ENCODE measurements at regions not wholly inside any gene's neighbourhood (a gene's known extent, or its start where the extent isn't known, plus 50 kb on each side); places are given as distances from the start of the nearest gene placed in this dataset.
"Not testable (repeated sequence)": the region's sequence is repeated elsewhere in the genome, so short reads cannot be mapped to it uniquely, and the experiment has no call there.

DNA sequence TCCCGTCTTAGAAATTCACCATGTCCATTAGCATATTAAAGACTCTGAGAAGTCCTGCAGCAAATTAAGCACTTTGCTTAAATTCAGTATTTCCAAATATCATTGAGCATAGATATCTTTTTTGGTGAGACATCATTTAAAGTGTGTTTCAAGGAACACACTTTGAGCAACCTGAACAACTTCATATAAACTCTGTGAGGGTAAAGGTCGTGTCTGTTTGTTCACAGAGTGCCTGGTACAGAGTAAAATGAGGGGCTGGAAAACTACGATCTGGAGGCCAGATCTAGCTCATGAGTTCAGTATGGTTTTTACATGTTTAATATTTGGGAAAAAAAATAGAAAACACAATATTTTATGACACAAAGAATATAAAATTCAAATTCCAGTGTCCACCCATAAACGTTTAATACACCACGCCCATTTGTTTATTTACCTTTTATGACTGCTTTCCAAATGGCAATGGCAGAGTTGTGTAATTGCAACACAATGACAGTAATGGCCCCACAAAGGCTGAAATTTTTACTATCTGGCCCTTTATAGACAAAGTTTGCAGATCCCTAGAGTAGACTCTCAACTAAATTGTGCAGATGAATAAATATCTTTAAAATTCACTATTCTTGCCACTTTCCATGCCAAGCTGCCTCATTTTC lies 67.4 kb downstream of the SNTN start:
- FAIRE-seq = no peak

DNA sequence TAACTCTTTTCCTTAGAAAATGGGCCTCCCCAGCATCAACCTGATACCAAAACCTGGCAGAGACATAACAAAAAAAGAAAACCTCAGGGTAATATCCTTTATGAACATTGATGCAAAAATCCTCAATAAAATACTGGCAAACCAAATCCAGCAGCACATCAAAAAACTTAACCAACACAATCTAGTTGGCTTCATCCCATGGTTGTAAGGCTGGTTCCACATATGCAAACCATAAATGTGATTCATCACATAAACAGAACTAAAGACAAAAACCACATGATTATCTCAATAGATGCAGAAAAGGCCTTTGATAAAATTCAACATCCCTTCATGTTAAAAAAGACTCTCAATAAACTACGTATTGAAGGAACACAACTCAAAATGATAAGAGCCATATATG lies 68.5 kb downstream of the SNTN start:
- FAIRE-seq = not testable (repeated sequence)

DNA sequence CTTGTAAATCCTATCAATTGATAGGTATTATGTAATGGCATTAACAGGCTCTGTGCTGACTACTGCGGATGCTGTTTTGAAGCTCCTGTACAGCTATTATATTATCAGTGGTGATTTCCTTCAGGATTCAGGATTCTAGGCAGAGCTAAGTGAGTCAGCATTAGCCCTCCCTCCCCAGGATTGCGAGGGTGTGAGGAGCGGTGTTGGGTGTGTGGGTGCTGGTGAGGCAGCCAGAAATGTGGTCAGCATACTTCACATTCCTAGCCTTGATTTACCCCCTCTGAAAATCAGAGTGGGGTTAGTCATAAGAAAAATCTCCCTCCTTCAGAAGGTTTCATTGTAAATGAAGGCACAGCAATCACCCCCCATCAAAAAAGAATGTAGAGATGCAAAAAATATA lies 72.5 kb downstream of the SNTN start:
- FAIRE-seq = no peak

DNA sequence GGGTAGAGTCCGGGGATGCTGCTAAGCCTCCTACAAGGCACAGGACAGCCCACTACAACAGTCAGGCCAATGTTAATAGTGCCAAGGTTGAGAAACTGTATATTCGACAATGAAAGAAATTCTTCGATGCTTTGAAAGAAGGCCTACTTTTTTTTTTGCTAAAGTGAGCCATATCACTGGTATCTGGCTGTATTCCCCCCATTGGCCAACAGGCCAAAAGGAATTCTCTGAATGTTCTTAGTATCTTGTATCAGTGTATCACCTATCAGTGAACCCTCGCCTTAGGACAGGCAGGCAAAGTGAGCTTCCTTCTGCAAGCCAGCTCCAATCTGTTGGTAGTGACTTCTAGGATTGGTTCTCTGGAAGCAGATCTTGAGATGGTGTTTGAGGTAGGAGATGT lies 74.2 kb downstream of the SNTN start:
- FAIRE-seq = no peak

DNA sequence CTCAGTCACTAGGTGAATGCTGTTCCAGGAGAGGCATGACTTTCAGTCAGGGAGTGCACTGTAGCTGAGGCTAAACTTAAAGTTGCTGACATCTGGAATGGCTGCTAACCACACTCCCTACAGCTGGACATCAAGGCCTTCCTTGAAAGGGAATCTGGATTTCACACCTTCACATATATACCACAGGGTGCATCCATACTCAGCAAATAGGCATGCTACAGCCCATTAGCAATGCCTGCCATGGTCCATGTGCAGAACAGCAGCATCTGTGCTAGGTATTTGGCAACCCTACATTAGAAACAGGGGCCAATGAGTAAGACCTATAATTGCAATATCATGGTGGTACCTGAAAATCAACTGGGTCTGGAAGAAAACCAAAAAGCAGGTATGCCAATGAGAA lies 74.8 kb downstream of the SNTN start:
- no peak for FAIRE-seq

DNA sequence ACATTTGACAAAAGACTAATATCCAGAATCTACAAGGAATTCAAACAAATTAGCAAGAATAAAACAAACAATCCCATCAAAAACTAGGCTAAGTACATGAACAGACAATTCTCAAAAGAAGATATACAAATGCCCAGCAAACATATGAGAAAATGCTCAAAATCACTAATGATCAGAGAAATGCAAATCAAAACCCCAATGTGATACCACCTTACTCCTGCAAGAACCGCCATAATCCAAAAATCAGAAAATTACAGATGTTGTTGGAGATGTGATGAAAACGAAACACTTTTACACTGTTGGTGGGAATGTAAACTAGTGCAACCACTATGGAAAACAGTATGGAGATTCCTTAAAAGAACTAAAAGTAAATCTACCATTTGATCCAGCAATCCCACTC lies 79.4 kb downstream of the SNTN start:
- FAIRE-seq = no peak

DNA sequence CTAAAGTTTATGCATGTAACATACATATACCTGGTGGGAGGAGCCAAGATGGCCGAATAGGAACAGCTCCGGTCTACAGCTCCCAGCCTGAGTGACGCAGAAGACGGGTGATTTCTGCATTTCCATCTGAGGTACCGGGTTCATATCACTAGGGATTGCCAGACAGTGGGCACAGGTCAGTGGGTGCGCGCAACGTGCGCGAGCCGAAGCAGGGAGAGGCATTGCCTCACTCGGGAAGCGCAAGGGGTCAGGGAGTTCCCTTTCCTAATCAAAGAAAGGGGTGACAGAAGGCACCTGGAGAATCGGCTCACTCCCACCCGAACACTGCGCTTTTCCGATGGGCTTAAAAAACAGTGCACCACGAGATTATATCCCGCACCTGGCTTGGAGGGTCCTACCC lies 80.8 kb downstream of the SNTN start:
- FAIRE-seq = not testable (repeated sequence)

DNA sequence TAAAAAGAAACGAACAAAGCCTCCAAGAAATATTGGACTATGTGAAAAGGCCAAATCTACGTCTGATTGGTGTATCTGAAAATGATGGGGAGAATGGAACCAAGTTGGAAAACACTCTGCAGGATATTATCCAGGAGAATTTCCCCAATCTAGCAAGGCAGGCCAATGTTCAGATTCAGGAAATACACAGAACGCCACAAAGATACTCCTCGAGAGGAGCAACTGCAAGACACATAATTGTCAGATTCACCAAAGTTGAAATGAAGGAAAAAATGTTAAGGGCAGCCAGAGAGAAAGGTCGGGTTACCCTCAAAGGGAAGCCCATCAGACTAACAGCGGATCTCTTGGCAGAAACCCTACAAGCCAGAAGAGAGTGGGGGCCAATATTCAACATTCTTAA lies 82.2 kb downstream of the SNTN start:
- not testable (repeated sequence) for FAIRE-seq

DNA sequence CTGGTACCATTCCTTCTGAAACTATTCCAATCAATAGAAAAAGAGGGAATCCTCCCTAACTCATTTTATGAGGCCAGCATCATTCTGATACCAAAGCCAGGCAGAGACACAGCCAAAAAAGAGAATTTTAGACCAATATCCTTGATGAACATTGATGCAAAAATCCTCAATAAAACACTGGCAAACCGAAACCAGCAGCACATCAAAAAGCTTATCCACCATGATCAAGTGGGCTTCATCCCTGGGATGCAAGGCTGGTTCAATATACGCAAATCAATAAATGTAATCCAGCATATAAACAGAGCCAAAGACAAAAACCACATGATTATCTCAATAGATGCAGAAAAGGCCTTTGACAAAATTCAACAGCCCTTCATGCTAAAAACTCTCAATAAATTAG lies 82.3 kb upstream of the C3orf49 start:
- not testable (repeated sequence) for FAIRE-seq

DNA sequence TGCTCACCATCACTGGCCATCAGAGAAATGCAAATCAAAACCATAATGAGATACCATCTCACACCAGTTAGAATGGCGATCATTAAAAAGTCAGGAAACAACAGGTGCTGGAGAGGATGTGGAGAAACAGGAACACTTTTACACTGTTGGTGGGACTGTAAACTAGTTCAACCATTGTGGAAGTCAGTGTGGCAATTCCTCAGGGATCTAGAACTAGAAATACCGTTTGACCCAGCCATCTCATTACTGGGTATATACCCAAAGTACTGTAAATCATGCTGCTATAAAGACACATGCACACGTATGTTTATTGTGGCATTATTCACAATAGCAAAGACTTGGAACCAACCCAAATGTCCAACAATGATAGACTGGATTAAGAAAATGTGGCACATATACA lies 80.5 kb upstream of the C3orf49 start:
- FAIRE-seq = not testable (repeated sequence)

DNA sequence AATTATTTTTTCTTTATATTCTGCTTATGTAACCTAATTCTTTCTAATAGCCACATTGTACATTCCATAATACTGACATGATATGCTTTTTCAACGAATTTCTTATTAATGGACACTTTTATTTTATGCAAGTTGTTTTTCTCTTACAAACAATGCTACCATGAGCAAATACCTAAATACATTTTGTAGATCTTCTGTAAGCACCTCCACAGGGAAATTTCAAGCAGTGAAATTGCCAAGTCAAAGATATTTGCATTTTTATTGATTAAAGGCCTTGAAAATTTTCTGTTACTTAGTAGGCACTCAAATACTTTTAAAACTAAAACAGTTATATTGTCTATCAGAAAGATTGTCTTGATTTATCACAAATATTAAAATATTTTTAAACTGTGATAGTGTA lies 79.6 kb upstream of the C3orf49 start:
- FAIRE-seq = peak; percentile 43

DNA sequence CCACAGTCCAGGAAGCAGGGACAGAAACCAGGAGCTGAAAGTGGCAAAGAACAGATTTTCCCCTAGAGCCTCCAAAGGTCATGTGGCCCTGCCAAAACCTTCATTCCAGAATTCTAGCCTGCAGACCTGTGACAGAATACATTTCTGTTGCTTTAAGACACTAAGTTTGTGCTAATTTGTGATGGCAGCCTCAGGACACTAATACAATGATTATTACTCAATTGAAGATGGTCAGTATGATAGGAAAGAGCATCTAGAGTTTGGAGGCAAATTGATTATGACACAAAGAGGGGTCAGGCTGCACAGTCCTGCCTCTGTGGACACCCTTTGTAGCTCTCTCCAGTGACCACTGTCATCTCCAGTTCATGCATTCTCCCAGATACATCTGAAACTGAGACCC lies 79.0 kb upstream of the C3orf49 start:
- FAIRE-seq = no peak

DNA sequence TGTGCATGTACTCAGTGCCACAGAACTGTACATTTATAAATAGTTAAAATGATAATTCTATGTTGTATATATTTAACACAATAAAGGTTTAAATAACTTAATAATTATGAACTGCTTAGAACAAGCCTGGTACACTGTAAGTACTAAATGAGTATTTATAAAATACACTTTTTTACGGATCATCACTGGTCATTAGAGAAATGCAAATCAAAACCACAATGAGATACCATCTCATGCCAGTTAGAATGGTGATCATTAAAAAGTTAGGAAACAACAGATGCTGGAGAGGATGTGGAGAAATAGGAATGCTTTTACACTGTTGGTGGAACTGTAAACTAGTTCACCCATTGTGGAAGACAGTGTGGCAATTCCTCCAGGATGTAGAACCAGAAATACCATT lies 74.4 kb upstream of the C3orf49 start:
- FAIRE-seq = not testable (repeated sequence)

DNA sequence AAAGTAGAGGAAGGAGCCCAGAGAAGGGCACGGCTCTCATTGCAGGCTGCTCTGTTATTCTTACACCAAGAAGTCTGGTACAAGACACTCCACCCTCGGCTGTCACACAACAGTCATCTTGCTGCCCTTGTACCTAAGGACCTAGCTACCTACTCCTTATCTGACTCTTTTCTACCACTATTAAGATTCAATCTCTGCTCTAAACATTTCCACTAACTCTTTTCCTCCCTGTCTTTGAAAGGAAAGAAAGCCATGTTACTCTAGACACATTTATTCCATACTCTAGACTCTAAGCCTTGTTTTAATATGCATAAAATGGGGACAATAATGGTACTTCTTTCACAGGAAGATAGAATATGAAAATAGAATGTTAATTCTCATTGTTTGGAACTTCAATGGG lies 73.3 kb upstream of the C3orf49 start:
- FAIRE-seq = no peak

DNA sequence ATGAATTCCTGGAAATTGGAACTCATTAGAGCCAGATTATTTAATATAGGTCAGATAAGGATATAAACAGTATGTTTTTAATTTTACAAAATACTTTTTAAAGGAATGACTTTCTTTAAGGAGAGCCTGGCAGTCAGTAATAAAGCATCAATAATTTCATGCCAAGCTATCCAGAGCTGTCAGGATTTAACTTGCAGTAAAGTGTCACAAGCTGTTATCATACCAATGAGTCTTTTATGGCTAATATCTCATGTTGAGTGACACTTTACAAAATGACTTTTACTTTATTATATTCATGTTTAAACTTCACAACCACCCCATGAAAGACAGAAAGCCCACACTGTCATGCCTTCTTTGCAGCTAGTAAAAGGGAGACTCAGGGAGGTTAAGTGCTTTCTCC lies 72.9 kb upstream of the C3orf49 start:
- no peak for FAIRE-seq

DNA sequence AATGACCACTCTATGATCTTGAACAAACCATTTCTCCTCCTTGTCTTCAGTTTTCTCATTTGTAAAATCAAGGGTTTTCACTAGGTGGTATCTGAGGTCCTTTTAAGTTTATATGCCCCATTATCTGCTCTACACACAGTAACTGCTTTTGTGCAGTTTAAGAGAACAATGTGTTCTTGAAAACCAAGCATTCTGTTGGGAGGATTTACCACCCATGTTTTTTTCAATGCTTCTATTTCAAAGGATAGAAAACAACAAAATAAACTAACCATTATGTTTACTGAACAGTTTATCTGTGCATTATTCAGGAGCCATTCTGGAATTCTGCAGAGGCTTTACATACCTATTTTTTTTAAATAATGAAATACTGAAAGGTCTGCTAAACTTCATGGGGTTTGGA lies 67.6 kb upstream of the C3orf49 start:
- no peak for FAIRE-seq

DNA sequence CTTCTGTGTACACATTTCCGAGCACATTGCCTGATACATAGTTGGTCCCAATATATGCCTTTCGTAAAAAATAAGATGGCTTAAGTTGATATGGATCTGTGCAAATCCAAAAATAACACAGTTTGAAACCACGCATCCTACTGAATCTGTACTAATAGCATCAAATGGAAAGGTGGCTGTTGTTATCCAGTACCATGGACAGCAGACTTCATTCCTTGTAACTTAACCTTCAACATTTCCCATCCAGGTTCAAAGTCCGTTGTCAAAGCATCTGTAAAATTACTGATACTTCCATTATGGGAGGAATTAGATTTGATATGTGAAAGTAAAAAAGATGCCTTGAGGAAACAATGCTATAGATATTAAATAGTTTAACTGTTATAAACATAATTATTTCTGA lies 65.5 kb upstream of the C3orf49 start:
- no peak for FAIRE-seq

DNA sequence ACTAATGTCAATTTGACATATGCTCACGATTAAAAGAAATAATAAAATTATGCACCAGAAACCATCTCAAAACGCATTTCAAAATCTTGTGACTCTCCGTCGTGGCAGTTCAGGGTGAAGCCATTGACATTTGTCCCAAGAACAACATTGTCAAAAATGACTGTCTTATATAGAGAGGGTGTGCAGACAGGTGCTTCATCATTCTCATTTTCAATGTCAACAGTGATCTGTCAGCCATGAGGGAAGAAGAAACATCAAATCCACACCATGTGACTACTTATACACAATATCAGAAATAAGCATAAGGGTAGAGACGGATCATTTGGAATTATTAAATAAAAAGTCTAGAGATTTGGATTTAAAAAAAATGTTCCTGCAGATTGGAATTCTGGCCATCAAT lies 65.1 kb upstream of the C3orf49 start:
- no peak for FAIRE-seq

DNA sequence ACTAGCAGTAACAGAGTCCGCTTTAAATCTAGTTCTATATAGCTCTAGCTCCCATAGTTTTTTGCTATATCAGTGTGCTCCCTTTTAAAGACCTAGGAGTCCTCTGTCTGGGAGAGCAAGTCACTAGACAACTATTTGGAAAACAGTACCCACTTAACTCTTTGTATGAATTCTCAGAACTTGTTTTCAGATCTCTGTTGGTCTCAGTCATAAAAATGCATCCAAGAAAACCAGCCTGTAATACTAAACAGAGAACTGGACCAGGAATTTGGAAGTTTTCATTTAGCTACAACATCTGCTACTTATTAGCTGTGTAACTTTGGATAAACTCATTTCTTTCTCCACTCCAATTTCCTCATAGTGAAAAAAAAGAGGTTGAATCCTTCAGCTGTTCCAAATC lies 56.9 kb upstream of the C3orf49 start:
- FAIRE-seq = no peak

DNA sequence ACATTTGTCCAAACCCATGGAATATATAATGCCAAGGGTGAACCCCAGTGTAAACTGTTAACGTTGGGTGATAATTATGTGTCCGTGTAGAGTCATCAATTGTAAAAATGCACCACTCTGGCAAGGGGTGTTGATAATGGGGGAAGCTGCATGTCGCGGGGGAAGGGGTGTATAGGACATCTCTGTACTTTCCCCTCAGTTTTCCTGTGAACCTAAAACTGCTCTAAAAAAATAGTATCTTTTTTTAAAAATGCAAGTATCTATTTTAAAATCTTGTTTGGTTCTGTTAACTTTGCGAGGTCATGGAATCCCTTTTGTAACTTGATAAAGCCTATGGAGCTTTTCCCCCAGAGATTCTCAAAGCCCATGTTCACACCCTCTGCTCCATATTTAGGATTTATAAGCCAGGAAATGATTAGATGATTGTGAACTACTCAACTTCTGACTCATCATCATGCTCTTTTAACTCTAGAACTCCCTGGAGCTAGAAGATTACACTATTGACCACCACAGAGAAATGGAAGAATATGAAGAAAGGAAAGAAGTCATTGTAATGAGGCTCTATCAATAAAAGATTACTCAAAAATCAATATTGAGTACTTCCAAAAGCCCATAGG lies 56.1 kb upstream of the C3orf49 start:
- no peak for FAIRE-seq

DNA sequence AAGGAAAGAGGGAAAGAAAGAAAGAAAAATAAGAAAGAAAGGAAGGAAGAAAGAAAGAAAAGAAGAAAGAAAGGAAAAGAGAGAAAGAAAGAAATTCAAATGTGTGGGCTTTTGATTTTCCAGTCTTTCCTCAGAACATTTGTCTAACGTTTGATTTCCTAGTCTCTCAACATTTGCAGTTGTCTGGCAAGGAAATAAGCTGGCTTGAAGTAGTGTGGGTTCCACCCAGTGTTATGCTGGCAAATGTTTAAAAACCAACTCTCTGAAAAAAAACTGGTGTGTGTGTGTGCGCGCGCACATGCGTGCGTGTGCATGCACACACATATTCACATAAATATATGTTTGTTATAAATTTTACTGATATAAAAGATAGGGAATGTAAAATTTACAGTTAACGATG lies 54.6 kb upstream of the C3orf49 start:
- no peak for FAIRE-seq

DNA sequence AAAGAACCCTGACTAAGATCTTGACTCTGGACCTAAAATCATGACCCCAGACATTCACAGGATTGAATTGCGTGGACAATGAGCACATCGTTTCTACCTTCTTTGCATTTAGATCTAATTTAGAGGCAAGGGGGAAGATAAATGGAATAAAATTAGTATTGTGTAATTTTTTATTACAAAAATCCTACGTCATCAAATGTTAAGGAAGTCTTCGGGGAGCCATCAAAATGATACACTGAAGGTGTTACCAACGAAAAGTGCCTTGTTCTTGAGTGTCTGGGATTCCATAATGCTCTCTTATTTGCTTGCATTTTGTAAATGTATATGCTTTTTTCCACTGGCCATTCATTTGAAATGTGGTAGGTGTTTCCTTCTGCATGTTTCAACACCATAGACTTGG lies 52.8 kb upstream of the C3orf49 start:
- FAIRE-seq = no peak

DNA sequence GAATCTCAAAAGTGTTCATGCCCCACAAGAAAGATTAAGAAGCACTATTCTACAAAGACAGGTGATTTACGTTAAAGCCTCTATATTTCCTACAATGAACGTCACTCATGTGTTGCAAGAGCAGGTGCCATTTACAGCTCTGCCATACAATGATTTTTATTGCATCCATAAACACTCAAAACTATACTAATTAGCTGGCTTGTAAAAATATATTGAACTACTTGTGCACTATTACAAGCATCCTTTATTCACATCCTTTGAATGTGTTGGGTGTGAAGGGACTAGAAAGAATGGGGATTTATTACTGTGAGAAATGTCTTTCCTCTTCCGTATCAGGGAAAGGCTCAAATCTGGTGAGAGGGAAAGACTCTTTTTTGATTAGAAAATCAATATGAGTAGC lies 50.7 kb upstream of the C3orf49 start:
- no peak for FAIRE-seq

DNA sequence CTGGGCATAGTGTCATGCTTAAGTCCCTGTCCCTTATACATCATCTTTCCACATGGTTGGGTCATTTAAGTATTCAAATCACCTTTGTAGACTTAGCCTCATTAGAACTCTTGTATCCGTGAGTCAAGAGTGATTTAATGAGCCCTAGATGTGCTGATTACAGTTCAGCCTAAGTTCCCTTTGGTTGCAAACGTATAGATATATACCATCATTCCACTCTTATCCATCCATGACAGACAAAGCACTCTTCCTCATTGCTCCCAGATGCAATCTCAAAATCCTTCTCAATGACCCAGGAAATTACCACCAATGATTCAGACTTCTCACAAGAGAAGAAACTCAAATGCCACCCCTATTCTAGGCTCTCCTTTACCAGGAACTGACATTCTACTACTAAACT lies 50.2 kb upstream of the C3orf49 start:
- FAIRE-seq = no peak

Data from islet of Langerhans (tissue), 1 donor.